PC-9 (cell line): ENCODE measurements at regions not wholly inside any gene's neighbourhood (a gene's known extent, or its start where the extent isn't known, plus 50 kb on each side); places are given as distances from the start of the nearest gene placed in this dataset.

Source experiments
- BruUV-seq: library from RNA; stranded (reverse); fragments of 400-500 nt; replicated peaks from 2 replicates; lab custom pipeline; 2021; lab: Mats Ljungman, UMichigan
- CTCF ChIA-PET: fragments of 300-600 bp; sonication (Branson Sonifier 250); formaldehyde crosslinking; loops from one replicate; lab custom pipeline; 2022; ENCODE audit warnings: antibody characterized with exemption; lab: Charles Lee
- POLR2A ChIA-PET: fragments of 300-600 bp; sonication (Branson Sonifier 250); formaldehyde crosslinking; loops from one replicate; lab custom pipeline; 2022; ENCODE audit warnings: antibody characterized with exemption; ENCODE audit not compliant: unreplicated experiment; lab: Charles Lee
- DNase-seq, 2 experiments: peaks; one replicate each; pipeline versions ENCODE4 v3.0.0 to v3.0.0-alpha.2; 2015 to 2022; ENCODE audit warnings: mixed read lengths in 1 of 2
- H2AFZ ChIP-seq: fragments of 200-600 bp; sonication (generic); 2 replicates; pipeline ENCODE4 v1.8.1; 2017; ENCODE audit warnings: antibody characterized with exemption
- H3F3A ChIP-seq: fragments of 200-600 bp; sonication (generic); 2 replicates; pipeline ENCODE4 v1.8.1; 2017; ENCODE audit warnings: antibody characterized with exemption, mild to moderate bottlenecking, low read depth; ENCODE audit not compliant: insufficient read depth
- H3K27ac ChIP-seq: fragments of 200-600 bp; sonication (generic); 2 replicates; pipeline ENCODE4 v1.6.1; 2016; ENCODE audit warnings: mixed run types
- H3K27me3 ChIP-seq: fragments of 200-600 bp; sonication (generic); 2 replicates; pipeline ENCODE4 v1.6.1; 2016; ENCODE audit warnings: low read depth, mixed run types; ENCODE audit not compliant: insufficient read depth
- H3K36me3 ChIP-seq: fragments of 200-600 bp; sonication (generic); 2 replicates; pipeline ENCODE4 v1.6.1; 2016; ENCODE audit warnings: low read depth, mixed run types
- H3K4me1 ChIP-seq: fragments of 200-600 bp; sonication (generic); replicated peaks from 2 replicates; pipeline ENCODE4 v1.6.1; 2016; ENCODE audit warnings: mixed run types; ENCODE audit not compliant: insufficient read depth
- H3K4me2 ChIP-seq: fragments of 200-600 bp; sonication (generic); 2 replicates; pipeline ENCODE4 v1.6.1; 2017; ENCODE audit warnings: mixed run types
- H3K4me3 ChIP-seq: fragments of 200-600 bp; sonication (generic); 2 replicates; pipeline ENCODE4 v1.6.1; 2016; ENCODE audit warnings: mixed run types
- H3K79me2 ChIP-seq: fragments of 200-600 bp; sonication (generic); 2 replicates; pipeline ENCODE4 v1.6.1; 2017; ENCODE audit warnings: low read depth, mixed run types
- H3K9me2 ChIP-seq: fragments of 200-600 bp; sonication (generic); 2 replicates; pipeline ENCODE4 v1.8.1; 2017; ENCODE audit warnings: mild to moderate bottlenecking; ENCODE audit not compliant: insufficient read depth
- H3K9me3 ChIP-seq: fragments of 200-600 bp; sonication (generic); 2 replicates; pipeline ENCODE4 v1.8.1; 2016; ENCODE audit warnings: low read depth; ENCODE audit not compliant: insufficient read depth
- H4K20me1 ChIP-seq: fragments of 200-600 bp; sonication (generic); 2 replicates; pipeline ENCODE4 v1.8.1; 2017; ENCODE audit not compliant: insufficient read depth
- EZH2 ChIP-seq: fragments of 200-600 bp; sonication (generic); IDR thresholded peaks from 2 replicates; pipeline ENCODE4 v1.8.0; 2017; ENCODE audit warnings: antibody characterized with exemption, low read depth
- intact Hi-C: fragments of 100-400 bp; cut with micrococcal nuclease; formaldehyde crosslinking; loops from one replicate; pipeline ENCODE4 v1.10.0; 2022; ENCODE audit not compliant: unreplicated experiment
- TF ChIP-seq, protein P1 (sequence below): fragments of 200-600 bp; sonication (generic); conservative IDR thresholded peaks from 2 replicates; pipeline ENCODE4 v1.6.1; 2017; ENCODE audit warnings: mixed run types, antibody characterized with exemption, mild to moderate bottlenecking, moderate library complexity

GRCh38 chr6:101003075-101003474 is 121.9 kb upstream of the ASCC3 start:
- no TSS peak for BruUV-seq
- Histone ChIP-seq H3F3A (no peaks in the 10 kb centered on the region), H3K4me2 (no peak overlapping the region), H3K36me3 (no peaks in the 10 kb centered on the region), H4K20me1 (no peaks in the 10 kb centered on the region), H3K79me2 (no peaks in the 10 kb centered on the region), H3K9me3 (peaks cover 7% of the 10 kb centered on the region; the same call in 1 of the 2 replicates), H3K27me3 (no peaks in the 10 kb centered on the region), H2AFZ (no peak overlapping the region), H3K4me1 (no peaks in the 10 kb centered on the region), H3K27ac (no peak overlapping the region), H3K9me2 (no peaks in the 10 kb centered on the region), H3K4me3 (no peak overlapping the region)
- no peak for TF ChIP-seq EZH2
- TF ChIP-seq, protein P1, sequence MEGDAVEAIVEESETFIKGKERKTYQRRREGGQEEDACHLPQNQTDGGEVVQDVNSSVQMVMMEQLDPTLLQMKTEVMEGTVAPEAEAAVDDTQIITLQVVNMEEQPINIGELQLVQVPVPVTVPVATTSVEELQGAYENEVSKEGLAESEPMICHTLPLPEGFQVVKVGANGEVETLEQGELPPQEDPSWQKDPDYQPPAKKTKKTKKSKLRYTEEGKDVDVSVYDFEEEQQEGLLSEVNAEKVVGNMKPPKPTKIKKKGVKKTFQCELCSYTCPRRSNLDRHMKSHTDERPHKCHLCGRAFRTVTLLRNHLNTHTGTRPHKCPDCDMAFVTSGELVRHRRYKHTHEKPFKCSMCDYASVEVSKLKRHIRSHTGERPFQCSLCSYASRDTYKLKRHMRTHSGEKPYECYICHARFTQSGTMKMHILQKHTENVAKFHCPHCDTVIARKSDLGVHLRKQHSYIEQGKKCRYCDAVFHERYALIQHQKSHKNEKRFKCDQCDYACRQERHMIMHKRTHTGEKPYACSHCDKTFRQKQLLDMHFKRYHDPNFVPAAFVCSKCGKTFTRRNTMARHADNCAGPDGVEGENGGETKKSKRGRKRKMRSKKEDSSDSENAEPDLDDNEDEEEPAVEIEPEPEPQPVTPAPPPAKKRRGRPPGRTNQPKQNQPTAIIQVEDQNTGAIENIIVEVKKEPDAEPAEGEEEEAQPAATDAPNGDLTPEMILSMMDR = no peak
- POLR2A ChIA-PET = no interaction called here
- CTCF ChIA-PET = no interaction called here
- DNase-seq = no peak
- intact Hi-C loops = no loop called here

GRCh38 chr6:101011186-101011585 is 130.1 kb upstream of the ASCC3 start:
- H2AFZ ChIP-seq = peak overlapping the region; percentile 43; the same call in 1 of the 2 replicates
- BruUV-seq = no TSS peak

DNA sequence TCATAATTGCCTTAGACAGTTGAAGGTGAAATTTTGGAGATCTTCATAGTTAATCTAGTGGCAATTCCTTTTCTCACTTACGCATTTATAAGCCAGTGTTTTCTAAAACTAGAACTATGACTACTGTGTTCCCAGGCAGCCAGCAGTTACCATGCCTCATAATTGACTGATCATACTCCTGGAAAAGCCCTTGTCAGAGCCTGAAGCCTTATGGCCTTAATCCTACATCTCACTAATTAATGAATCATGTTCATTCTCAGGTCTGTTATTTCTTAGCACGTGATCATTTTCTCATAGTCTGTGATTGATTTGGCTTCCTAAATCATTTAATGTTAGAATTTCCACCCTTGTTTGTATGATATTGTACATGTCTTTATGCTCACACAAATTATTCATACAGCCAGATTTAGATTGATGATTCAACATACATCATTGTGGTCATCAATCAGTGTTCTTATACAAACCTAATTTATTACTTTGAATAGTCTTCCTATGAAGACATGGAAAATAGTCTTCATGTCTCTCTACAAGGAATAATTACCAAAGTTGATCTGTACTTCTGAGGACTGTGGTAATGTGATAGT is 132.6 kb upstream of the ASCC3 start:
- peaks cover 8% of the 10 kb centered on the region; the same call in 1 of the 2 replicates for H3K4me1 ChIP-seq
- intact Hi-C loops = no loop called here
- ChIA-PET CTCF (no interaction called here), POLR2A (no interaction called here)
- H3K27ac ChIP-seq = no peak overlapping the region
- no peak overlapping the region for H3K4me3 ChIP-seq
- no peaks in the 10 kb centered on the region for H3K9me2 ChIP-seq
- H3K27me3 ChIP-seq = no peaks in the 10 kb centered on the region
- H3K79me2 ChIP-seq = no peaks in the 10 kb centered on the region
- no peaks in the 10 kb centered on the region for H3K9me3 ChIP-seq
- no peak overlapping the region for H3K4me2 ChIP-seq
- TF ChIP-seq EZH2 = no peak
- TF ChIP-seq, protein P1 = no peak
- H3F3A ChIP-seq = no peaks in the 10 kb centered on the region
- H4K20me1 ChIP-seq = no peaks in the 10 kb centered on the region
- no peak overlapping the region for H2AFZ ChIP-seq
- no peaks in the 10 kb centered on the region for H3K36me3 ChIP-seq
- no peak for DNase-seq
- BruUV-seq = no TSS peak

More at GRCh38 chr6:101011186-101011585, 130.1 kb upstream of the ASCC3 start:
- POLR2A ChIA-PET = no interaction called here
- H3K4me1 ChIP-seq = peaks cover 8% of the 10 kb centered on the region; the same call in 1 of the 2 replicates
- no peaks in the 10 kb centered on the region for H3K9me3 ChIP-seq
- no peak overlapping the region for H3K27ac ChIP-seq
- H3K4me2 ChIP-seq = peak overlapping the region; percentile 65
- no peaks in the 10 kb centered on the region for H3K9me2 ChIP-seq
- H3K27me3 ChIP-seq = no peaks in the 10 kb centered on the region
- no peaks in the 10 kb centered on the region for H3F3A ChIP-seq
- H3K79me2 ChIP-seq = no peaks in the 10 kb centered on the region
- no peaks in the 10 kb centered on the region for H4K20me1 ChIP-seq
- TF ChIP-seq, protein P1 = no peak
- TF ChIP-seq EZH2 = no peak
- peak overlapping the region; percentile 19; the same call in 1 of the 2 replicates for H3K4me3 ChIP-seq
- CTCF ChIA-PET = no interaction called here
- peak; percentile 30 to 46 for DNase-seq
- H3K36me3 ChIP-seq = no peaks in the 10 kb centered on the region
- intact Hi-C loops = no loop called here
